ENCODE measurements at regions not wholly inside any gene's neighbourhood (a gene's known extent, or its start where the extent isn't known, plus 50 kb on each side); places are given as distances from the start of the nearest gene placed in this dataset.
"Not testable (repeated sequence)": the region's sequence is repeated elsewhere in the genome, so short reads cannot be mapped to it uniquely, and the experiment has no call there.

- no peak for DNase-seq
These were observed 212.0 kb upstream of the SSTR4 start for GRCh38 chr20:22823119-22823518.

- peak in 1 of 2 donors; percentile 12 for DNase-seq
These were observed 211.0 kb upstream of the SSTR4 start for GRCh38 chr20:22824077-22824476.

GRCh38 chr20:22825076-22825475 is 210.0 kb upstream of the SSTR4 start:
- DNase-seq, result no peak

- DNase-seq, result no peak
These were observed 209.6 kb upstream of the SSTR4 start for GRCh38 chr20:22825546-22825945.

GRCh38 chr20:22826306-22827230 is 208.5 kb upstream of the SSTR4 start:
- no peak for DNase-seq

- no peak for DNase-seq
These were observed 207.2 kb upstream of the SSTR4 start for GRCh38 chr20:22827916-22828315.

- DNase-seq, result no peak
These were observed 205.8 kb upstream of the SSTR4 start for GRCh38 chr20:22829356-22829755.

- no peak for DNase-seq
These were observed 205.0 kb upstream of the SSTR4 start for GRCh38 chr20:22830138-22830537.

- DNase-seq, result not testable (repeated sequence)
These were observed 204.4 kb upstream of the SSTR4 start for GRCh38 chr20:22830715-22831114.

GRCh38 chr20:22833851-22834250 is 201.3 kb upstream of the SSTR4 start:
- DNase-seq, result no peak

GRCh38 chr20:22834651-22835256 is 200.4 kb upstream of the SSTR4 start:
- no peak for DNase-seq

- DNase-seq, result no peak
These were observed 198.9 kb upstream of the SSTR4 start for GRCh38 chr20:22836211-22836610.

- DNase-seq, result no peak
These were observed 198.2 kb upstream of the SSTR4 start for GRCh38 chr20:22836877-22837276.

- DNase-seq, result no peak
These were observed 197.1 kb upstream of the SSTR4 start for GRCh38 chr20:22838001-22838400.

GRCh38 chr20:22841846-22842245 is 193.3 kb upstream of the SSTR4 start:
- DNase-seq, result no peak

- DNase-seq, result no peak
These were observed 192.3 kb upstream of the SSTR4 start for GRCh38 chr20:22842793-22843192.

GRCh38 chr20:22844959-22845358 is 190.2 kb upstream of the SSTR4 start:
- no peak for DNase-seq

- no peak for DNase-seq
These were observed 188.2 kb upstream of the SSTR4 start for GRCh38 chr20:22846863-22847262.

GRCh38 chr20:22848364-22848763 is 186.7 kb upstream of the SSTR4 start:
- DNase-seq, result no peak

GRCh38 chr20:22851679-22852346 is 183.3 kb upstream of the SSTR4 start:
- peak; percentile 11 to 40 for DNase-seq

- no peak for DNase-seq
These were observed 173.7 kb upstream of the SSTR4 start for GRCh38 chr20:22861231-22861980.

GRCh38 chr20:22861990-22862389 is 173.1 kb upstream of the SSTR4 start:
- DNase-seq, result no peak

- no peak for DNase-seq
These were observed 172.4 kb upstream of the SSTR4 start for GRCh38 chr20:22862671-22863230.
